HG03342 (cell line): ENCODE measurements at regions not wholly inside any gene's neighbourhood (a gene's known extent, or its start where the extent isn't known, plus 50 kb on each side); places are given as distances from the start of the nearest gene placed in this dataset.

Experiments used
- ATAC-seq: cut with Tn5 transposase; IDR thresholded peaks from one replicate; pipeline ENCODE4 v1.9.1; 2021; ENCODE audit warnings: mild to moderate bottlenecking, moderate library complexity; ENCODE audit not compliant: unreplicated experiment

DNA sequence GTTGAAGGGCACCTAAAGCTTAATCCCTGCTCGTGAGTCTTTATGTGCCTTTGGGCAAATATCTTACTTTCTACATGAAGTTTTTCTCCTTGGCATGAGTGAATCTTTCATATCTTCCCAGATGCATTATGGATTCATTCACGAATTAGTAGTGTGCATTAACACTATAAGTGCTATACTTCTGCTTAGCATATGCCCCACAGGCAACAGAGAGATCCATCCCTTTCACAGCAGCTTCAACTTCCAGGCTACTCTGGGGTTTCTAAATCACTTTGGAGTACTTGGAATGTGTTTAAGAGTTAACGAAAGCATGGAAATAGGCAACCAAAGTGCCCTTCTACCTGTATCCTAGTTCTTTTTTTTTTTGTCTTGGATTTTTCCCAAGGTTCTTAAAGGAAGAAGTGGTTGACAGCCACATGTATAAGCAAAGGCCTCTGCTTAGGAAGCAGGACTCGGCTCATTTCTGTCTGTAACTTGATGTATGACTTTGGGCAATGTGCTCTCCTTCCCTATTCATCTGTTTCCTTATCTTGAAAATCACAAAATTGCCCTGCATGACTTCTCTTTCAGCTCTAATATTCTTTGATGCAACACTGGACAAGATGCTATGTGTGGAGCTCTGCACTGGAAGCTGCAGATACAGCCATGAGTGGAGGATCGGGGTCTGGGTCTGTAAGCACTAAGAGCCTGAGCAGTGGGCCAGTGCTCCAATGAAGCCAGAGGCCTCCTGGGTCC, 54.5 kb upstream of the ME3 start:
- no peak for ATAC-seq

DNA sequence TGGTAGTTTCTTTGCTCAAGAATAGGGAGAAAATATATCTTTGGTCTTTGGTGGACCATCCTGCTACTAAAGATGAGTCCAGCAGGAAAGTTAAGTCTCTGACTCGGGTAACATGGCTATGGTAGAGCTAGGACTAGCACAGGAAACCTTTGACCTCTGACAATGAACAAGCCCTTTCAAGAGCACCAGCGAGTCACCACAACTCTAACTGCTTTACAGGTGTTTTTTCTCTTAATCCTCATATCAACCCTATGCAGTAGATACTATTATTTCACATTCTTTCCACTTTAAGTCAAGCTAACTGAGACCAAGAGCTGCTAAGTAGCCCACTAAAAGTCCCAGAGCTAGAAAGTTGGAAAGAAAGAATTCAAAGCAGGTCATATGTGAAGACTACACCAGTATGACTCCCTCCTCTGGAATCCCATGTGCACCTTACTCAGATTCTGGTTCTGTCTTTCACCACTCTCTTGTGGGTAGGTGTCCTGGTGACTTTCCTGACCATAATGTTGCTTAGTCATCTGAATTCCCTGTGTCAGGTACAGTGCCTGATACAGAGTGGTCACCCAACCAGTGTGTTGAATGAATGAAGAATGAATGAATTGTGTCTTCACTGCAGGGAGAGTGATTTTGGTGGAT, 53.8 kb upstream of the ME3 start:
- ATAC-seq: no peak

DNA sequence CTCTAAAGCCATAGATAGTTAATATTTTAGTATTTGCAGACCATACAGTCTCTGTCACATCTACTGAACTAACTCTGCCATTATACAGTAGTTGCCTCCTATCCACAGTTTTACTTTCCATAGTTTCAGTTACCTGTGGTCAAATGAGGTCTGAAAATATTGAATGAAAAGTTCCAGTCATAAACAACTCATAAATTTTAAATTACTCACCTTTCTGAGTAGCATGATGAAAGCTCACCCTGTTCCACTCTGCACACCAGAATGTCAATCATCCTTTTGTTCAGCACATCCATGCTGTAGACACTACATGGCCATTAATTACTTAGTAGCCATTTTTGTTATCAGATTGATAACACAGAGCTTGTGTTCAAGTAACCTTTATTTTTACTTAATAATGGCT, 51.7 kb upstream of the ME3 start:
- ATAC-seq: no peak

DNA sequence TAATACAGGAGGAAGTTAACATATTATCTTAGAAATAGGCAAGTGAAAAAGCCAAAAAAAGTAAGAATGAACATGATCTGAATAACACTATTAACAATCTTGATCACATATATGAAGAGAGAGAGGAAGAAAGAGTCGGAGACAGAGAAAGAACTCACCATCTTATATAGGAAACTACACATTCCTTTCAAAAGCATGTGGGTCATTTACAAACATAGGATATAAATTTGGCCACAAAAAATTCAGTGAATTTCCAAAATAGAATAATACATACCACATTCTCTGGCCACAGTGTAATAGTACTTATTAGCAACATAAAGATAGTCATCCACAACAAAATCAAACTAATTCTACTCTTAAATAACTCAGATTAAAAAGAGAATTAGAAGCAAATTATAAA, 50.9 kb upstream of the ME3 start:
- ATAC-seq: no peak

DNA sequence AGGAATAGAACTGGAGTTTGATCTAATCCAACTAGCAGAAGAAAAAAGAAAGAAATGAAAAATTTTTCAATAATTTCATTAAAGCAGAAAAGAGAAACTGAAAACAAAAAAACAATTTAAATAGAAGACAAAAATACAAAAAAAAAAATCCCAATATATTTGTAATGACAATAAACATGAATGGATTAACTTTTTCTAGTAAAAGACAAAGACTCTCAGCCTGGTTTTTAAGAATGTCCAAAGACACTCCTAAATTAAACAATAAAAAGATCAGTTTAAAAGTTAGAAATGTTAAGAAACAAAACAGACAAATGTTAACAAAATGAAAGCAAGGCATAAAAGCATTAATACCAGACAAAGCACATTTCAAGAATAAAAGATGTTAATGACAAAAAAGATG, 50.3 kb upstream of the ME3 start:
- no peak for ATAC-seq
